OCI-LY7 (cell line): ENCODE measurements at regions not wholly inside any gene's neighbourhood (a gene's known extent, or its start where the extent isn't known, plus 50 kb on each side); places are given as distances from the start of the nearest gene placed in this dataset.

Source experiments
- BruUV-seq: library from RNA; stranded (reverse); fragments of 400-500 nt; replicated peaks from 2 replicates; lab custom pipeline; 2021; lab: Mats Ljungman, UMichigan
- CTCF ChIA-PET: fragments of 300-600 bp; sonication (Branson Sonifier 250); formaldehyde crosslinking; loops from one replicate; lab custom pipeline; 2022; ENCODE audit warnings: antibody characterized with exemption; ENCODE audit not compliant: unreplicated experiment; lab: Charles Lee
- POLR2A ChIA-PET: fragments of 300-600 bp; sonication (Branson Sonifier 250); formaldehyde crosslinking; loops from one replicate; lab custom pipeline; 2022; ENCODE audit warnings: antibody characterized with exemption; lab: Charles Lee
- DNase-seq: peaks from one replicate; pipeline ENCODE4 v3.0.0-alpha.2; 2015; ENCODE audit warnings: low spot score
- H2AFZ ChIP-seq: fragments of 200-600 bp; sonication (generic), shearing (Covaris generic); 2 replicates; pipeline ENCODE4 v1.6.1; 2014; ENCODE audit warnings: mild to moderate bottlenecking, antibody characterized with exemption, low read length, moderate library complexity
- H3K27ac ChIP-seq: fragments of 200-600 bp; sonication (generic); 2 replicates; pipeline ENCODE4 v1.5.1; 2014; ENCODE audit warnings: mixed run types, low read depth, mild to moderate bottlenecking, moderate library complexity, low read length, inconsistent platforms; ENCODE audit not compliant: poor library complexity, severe bottlenecking
- H3K36me3 ChIP-seq: fragments of 200-600 bp; sonication (generic); 2 replicates; pipeline ENCODE4 v1.6.1; 2014; ENCODE audit warnings: mild to moderate bottlenecking, antibody characterized with exemption, low read length, moderate library complexity, mixed read lengths; ENCODE audit not compliant: insufficient read depth
- H3K4me1 ChIP-seq: fragments of 200-600 bp; sonication (generic); 2 replicates; pipeline ENCODE4 v1.5.1; 2014; ENCODE audit warnings: mild to moderate bottlenecking, low read length; ENCODE audit not compliant: insufficient read depth, poor library complexity, severe bottlenecking
- H3K4me2 ChIP-seq: fragments of 200-600 bp; sonication (generic); 2 replicates; pipeline ENCODE4 v1.6.1; 2014; ENCODE audit warnings: mild to moderate bottlenecking, low read length
- H3K4me3 ChIP-seq: fragments of 200-600 bp; sonication (generic); 2 replicates; pipeline ENCODE4 v1.5.1; 2014; ENCODE audit warnings: mild to moderate bottlenecking, low read depth, low read length; ENCODE audit not compliant: poor library complexity, severe bottlenecking
- H3K79me2 ChIP-seq: fragments of 200-600 bp; sonication (generic); 2 replicates; pipeline ENCODE4 v1.6.1; 2016; ENCODE audit warnings: low read depth, mild to moderate bottlenecking, low read length, moderate library complexity, mixed read lengths; ENCODE audit not compliant: insufficient read depth
- H3K9me2 ChIP-seq: fragments of 200-600 bp; sonication (generic); 2 replicates; pipeline ENCODE4 v1.6.1; 2016; ENCODE audit warnings: mild to moderate bottlenecking, low read length, mixed read lengths; ENCODE audit not compliant: insufficient read depth
- H3K9me3 ChIP-seq: fragments of 200-600 bp; sonication (generic); 2 replicates; pipeline ENCODE4 v1.6.1; 2014; ENCODE audit warnings: mild to moderate bottlenecking, mixed run types, low read length, mixed read lengths
- H4K20me1 ChIP-seq: fragments of 200-600 bp; sonication (generic); 2 replicates; pipeline ENCODE4 v1.6.1; 2014; ENCODE audit warnings: mild to moderate bottlenecking, antibody characterized with exemption, low read length, moderate library complexity, mixed read lengths; ENCODE audit not compliant: insufficient read depth
- CTCF ChIP-seq: fragments of 200-600 bp; sonication (generic); conservative IDR thresholded peaks from 2 replicates; pipeline ENCODE4 v1.5.1; 2014; ENCODE audit warnings: mild to moderate bottlenecking, antibody characterized with exemption, low read length, moderate library complexity, mixed read lengths
- EZH2phosphoT487 ChIP-seq: fragments of 200-600 bp; sonication (generic); IDR thresholded peaks from 2 replicates; pipeline ENCODE4 v1.6.1; 2018; ENCODE audit warnings: low read depth, borderline replicate concordance, mild to moderate bottlenecking, mixed run types, antibody characterized with exemption, low read length, moderate library complexity, mixed read lengths
- intact Hi-C: fragments of 100-400 bp; cut with micrococcal nuclease; formaldehyde crosslinking; loops from one replicate; pipeline ENCODE4 v1.10.0; 2022; ENCODE audit not compliant: unreplicated experiment

- Histone ChIP-seq H4K20me1 (no peaks in the 10 kb centered on the region), H3K79me2 (no peaks in the 10 kb centered on the region), H3K9me2 (no peaks in the 10 kb centered on the region), H3K4me2 (no peak overlapping the region), H3K36me3 (no peaks in the 10 kb centered on the region), H3K4me1 (no peaks in the 10 kb centered on the region), H3K9me3 (no peaks in the 10 kb centered on the region), H3K4me3 (no peak overlapping the region), H2AFZ (no peak overlapping the region), H3K27ac (no peak overlapping the region)
- TF ChIP-seq EZH2phosphoT487, result no peak
- TF ChIP-seq CTCF, result no peak
- POLR2A ChIA-PET, result interaction anchor here (1.2 kb wide), 1 partner anchor 17 kb away, joined by 4 read pairs; no protein-coding TSS in a partner anchor
- intact Hi-C loops, result no loop called here
- BruUV-seq, result no TSS peak
- CTCF ChIA-PET, result no interaction called here
- no peak for DNase-seq
Measured at GRCh38 chr11:28592141-28592540, 484.0 kb downstream of the METTL15 start.

GRCh38 chr11:28584992-28585391 is 476.8 kb downstream of the METTL15 start:
- ChIA-PET CTCF (no interaction called here), POLR2A (no interaction called here)
- no peaks in the 10 kb centered on the region for H3K36me3 ChIP-seq
- no peaks in the 10 kb centered on the region for H3K9me2 ChIP-seq
- no peaks in the 10 kb centered on the region for H3K79me2 ChIP-seq
- no peak overlapping the region for H3K27ac ChIP-seq
- no peak overlapping the region for H2AFZ ChIP-seq
- intact Hi-C loops, result no loop called here
- no peaks in the 10 kb centered on the region for H3K9me3 ChIP-seq
- no TSS peak for BruUV-seq
- H3K4me2 ChIP-seq, result no peak overlapping the region
- no peak overlapping the region for H3K4me3 ChIP-seq
- no peak for TF ChIP-seq CTCF
- no peak for TF ChIP-seq EZH2phosphoT487
- no peaks in the 10 kb centered on the region for H4K20me1 ChIP-seq
- DNase-seq, result no peak
- H3K4me1 ChIP-seq, result no peaks in the 10 kb centered on the region

GRCh38 chr11:28582506-28582905 is 474.3 kb downstream of the METTL15 start:
- no peak overlapping the region for H3K27ac ChIP-seq
- no peaks in the 10 kb centered on the region for H4K20me1 ChIP-seq
- H3K4me1 ChIP-seq, result no peaks in the 10 kb centered on the region
- H3K9me2 ChIP-seq, result no peaks in the 10 kb centered on the region
- no TSS peak for BruUV-seq
- intact Hi-C loops, result no loop called here
- no peak overlapping the region for H2AFZ ChIP-seq
- CTCF ChIA-PET, result no interaction called here
- no peak for TF ChIP-seq CTCF
- TF ChIP-seq EZH2phosphoT487, result no peak
- H3K36me3 ChIP-seq, result no peaks in the 10 kb centered on the region
- POLR2A ChIA-PET, result no interaction called here
- H3K4me2 ChIP-seq, result no peak overlapping the region
- no peaks in the 10 kb centered on the region for H3K9me3 ChIP-seq
- no peak overlapping the region for H3K4me3 ChIP-seq
- H3K79me2 ChIP-seq, result no peaks in the 10 kb centered on the region
- no peak for DNase-seq
